HCEC 1CT (cell line): ENCODE measurements at regions not wholly inside any gene's neighbourhood (a gene's known extent, or its start where the extent isn't known, plus 50 kb on each side); places are given as distances from the start of the nearest gene placed in this dataset.

ENCODE experiments used
- DNase-seq: peaks from one replicate; pipeline ENCODE4 v3.0.0-alpha.2; 2017

DNA sequence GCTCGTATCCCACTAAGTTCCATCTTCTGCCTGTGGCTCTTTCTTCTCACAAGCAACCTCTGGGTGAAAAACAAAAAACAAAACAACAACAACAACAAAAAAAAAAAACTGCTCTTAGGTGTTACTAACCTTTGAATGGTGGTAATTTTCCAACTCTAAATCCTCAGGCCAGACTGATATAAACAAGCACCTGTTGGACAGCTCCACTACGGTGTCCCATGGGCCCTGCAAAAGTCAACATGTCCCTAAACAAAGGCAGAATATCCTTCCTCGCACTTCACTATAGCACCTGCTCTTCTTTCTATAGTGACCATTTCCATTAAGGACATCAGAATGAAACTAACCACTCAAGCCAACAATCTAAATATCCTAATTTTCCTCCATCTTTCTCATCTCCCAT is 54.6 kb upstream of the PARM1 start:
- DNase-seq: no peak

DNA sequence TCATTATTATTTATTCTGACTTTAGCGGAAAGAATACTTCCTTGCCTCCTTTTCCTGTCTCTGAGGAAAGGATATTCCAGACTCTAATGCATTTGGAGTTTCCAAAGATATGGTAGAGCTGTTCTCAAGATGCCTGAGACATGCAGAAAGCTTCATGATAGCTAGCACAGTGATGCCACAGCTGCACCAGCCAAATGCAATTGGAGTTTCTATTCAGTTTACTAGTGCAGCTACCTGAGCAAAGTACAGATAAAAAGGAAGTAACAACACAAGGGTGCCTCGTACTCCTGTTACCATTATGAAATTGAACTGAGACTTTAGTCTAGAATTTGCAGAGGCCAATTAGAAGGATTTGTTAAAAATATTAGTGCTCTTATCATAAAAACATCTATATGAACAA is 57.5 kb upstream of the PARM1 start:
- no peak for DNase-seq

DNA sequence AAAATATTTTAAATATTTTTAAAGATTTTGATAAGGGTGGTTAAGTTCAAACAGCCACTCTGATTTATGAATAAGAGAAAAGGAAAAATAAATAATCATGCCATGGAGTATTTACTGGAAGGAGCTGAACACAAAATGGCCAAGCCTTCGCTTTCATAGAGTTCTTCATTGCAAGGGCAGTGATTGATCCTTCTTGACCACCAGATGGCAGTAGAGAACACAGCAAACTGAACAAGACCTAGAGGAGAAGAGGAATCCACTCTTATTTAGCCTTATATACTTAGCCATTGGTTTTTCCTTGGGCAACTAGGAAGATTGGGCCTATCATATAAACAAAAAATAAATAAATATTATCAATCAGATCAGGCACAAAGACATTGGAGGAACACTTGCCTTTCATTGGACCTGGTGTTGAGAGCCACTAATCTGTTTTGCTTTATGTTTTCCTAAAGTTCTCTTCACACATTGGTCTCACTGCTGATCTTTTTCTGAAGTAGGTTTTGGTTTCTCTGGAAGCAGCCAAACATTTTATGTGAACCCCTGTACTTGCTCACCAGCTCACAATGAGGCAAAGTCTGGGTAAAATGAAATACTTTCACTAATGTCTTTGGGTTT is 58.1 kb upstream of the PARM1 start:
- peak; percentile 57 for DNase-seq

DNA sequence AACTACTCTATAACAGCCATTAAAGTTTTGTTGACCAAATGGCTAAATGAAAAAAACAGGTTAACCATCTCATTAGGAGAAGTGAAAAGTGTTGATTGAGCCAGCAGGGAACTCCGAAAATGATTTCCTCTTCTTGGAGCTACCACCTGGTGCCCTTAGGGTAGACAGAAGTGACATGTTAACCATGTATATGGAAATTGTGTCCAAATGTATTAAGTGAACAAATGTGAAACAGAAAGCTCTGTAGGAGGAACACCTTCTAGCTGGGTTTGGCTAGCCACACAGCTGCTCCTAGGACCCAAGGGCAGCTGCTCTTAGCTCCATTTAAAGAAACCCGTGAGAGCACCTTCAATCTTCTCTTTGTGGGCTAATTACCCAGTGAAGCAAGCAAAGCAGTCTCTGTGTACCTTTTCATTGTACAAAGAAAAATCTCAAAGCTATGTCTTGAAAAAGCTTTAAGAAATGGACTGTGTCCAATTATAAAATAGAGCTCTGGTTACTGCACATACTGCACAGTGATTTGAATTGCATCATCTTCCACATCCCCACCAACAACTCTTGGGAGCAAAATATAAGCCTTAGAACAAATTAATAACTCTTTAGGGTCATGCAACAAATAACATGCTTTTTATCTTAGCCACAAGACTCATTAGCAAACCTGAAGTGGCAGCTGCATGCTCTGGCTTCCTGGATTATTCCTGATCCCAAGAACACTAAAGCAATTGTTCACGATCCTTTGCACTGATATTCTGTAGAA is 59.2 kb upstream of the PARM1 start:
- no peak for DNase-seq

DNA sequence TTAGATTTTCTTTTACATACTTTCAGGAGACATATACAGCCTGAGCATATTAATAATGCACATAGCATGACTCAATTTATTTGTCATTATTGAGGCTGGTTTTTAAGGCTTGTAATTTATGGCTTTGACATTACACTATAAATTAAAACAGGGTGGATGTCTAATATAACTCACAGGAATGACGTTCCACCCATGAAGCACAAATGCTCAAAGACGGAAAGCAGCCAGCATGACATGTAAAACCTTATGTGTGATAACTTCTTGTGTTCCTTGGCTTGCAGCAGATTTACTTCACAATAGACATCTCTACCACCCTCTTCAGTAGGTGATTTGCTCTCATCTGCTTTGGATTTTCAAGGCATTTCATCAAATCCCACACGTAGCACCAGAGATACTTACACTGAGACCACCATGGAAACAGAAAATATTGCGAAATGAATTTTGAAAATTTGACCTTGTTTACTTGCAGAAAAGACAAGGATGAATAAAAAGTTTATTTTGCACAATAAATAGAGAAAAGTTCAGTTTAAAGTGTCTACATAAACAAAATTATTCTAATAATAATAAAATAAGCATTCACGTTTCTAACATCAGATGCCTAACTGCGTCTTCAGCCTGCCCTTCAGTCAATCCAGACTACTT is 64.7 kb upstream of the BTC start:
- DNase-seq: no peak

DNA sequence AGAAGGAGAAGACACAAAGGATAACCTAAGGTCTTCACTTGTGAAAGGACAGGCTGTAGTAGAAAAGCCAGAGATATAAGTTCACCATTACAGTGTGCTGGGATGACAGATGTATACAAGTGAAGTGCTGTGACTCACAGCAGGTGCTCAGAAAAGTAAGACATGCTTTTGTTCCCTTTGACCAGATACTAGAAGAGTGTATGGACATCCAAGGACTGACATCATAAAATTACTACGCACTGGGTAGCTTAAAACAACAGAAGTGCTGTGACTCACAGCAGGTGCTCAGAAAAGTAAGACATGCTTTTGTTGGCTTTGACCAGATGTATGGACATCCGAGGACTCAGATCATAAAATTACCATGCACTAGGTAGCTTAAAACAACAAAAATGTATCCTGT is 61.6 kb upstream of the BTC start:
- no peak for DNase-seq

DNA sequence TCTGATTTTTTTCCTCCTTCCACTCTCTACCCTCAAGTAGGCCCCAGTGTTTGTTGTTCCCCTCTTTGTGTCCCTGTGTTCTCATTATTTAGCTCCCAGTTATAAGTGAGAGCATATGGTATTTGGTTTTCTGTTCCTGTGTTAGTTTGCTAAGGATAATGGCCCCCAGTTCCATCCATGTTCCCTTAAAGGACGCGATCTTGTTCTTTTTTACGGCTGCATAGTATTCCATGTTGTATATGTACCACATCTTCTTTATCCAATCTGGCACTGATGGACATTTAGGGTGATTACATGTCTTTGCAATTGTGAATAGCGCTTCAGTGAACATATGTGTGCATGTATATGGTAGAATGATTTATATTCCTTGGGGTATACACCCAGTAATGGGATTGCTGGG is 54.5 kb upstream of the BTC start:
- no peak for DNase-seq

DNA sequence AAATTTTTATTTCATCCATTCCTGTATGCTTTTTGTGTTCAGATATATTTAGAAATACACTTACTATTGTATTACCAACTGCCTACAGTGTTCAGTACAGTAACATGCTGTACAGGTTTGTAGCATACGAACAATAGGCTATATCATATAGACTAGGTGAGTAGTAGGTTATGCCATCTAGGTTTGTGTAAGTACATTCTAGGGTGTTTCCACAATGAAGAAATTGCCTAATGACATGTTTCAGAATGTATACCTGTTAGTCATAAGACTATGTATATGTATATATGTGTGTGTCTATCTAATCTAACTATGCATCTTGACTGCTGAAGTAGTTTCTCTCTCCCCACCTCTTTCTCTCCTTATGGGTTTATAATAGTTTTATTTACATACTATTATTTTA is 51.5 kb upstream of the BTC start:
- no peak for DNase-seq
